ENCODE measurements at regions not wholly inside any gene's neighbourhood (a gene's known extent, or its start where the extent isn't known, plus 50 kb on each side); places are given as distances from the start of the nearest gene placed in this dataset.

DNA sequence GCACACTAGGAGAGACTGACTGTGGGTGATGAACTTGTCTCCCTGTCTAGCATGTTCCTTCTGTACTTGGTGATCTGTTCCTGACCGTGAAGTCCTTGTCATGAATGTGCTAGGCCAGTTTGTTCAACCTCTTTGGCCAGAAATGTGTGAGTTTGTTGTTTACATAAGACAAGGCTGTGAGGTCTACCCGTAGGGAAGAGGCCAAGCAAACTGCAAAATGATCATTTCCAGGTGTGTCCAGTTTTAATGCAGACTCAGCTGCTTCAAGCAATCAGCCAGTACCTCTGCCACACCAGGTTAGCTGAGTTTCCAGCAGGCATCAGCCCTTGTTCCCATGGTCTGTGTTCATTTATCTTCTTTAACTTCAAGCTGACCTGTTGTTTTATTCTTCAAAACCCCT lies 440.2 kb downstream of the FUT8 start:
- H3K27me3 ChIP-seq = no peaks in the 10 kb centered on the region
- H3K4me3 ChIP-seq = no peak overlapping the region
- no peaks in the 10 kb centered on the region for H3K36me3 ChIP-seq (ENCODE audit: low read depth, missing control alignments)
- 27 to 41% methylated on average over 2 of the region's 2 CpGs for WGBS, 2 donors
- DNase-seq = no peak
- H3K4me1 ChIP-seq = no peaks in the 10 kb centered on the region
- TF ChIP-seq POLR2A (IDR thresholded peaks at IDR 0.05) = no peak
- TF ChIP-seq, protein P1, sequence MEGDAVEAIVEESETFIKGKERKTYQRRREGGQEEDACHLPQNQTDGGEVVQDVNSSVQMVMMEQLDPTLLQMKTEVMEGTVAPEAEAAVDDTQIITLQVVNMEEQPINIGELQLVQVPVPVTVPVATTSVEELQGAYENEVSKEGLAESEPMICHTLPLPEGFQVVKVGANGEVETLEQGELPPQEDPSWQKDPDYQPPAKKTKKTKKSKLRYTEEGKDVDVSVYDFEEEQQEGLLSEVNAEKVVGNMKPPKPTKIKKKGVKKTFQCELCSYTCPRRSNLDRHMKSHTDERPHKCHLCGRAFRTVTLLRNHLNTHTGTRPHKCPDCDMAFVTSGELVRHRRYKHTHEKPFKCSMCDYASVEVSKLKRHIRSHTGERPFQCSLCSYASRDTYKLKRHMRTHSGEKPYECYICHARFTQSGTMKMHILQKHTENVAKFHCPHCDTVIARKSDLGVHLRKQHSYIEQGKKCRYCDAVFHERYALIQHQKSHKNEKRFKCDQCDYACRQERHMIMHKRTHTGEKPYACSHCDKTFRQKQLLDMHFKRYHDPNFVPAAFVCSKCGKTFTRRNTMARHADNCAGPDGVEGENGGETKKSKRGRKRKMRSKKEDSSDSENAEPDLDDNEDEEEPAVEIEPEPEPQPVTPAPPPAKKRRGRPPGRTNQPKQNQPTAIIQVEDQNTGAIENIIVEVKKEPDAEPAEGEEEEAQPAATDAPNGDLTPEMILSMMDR (IDR thresholded peaks at IDR 0.05) = no peak
- H3K27ac ChIP-seq = no peak overlapping the region
- intact Hi-C loops (cut with DNase I; ENCODE audit: low total_unique reads) = no loop called here
- H3K9me3 ChIP-seq = no peaks in the 10 kb centered on the region

DNA sequence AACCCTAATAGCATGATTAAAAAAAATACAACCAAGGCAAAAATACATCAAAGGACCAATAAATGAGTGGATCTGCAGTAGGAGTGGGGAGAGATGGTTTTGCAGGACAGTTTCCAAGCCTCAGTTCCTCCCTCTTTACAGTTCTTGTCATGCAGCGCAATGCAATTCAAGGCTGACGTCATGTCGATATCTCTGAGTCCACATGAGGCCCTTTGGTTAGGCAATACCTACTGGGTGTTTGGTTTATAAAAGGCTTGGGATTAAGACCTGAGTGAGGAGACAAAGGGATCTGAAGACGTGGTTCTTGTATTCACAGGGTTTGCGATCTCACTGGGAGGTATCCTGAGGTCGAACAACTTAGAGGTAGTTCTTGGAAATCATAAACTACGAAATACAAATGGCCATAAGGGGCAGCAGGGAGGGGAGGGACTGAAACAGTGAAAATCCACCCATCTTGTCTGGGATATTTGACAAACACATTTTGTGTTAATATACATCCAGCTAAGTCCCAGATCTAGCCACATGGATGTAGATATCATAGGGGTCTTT lies 441.0 kb downstream of the FUT8 start:
- Histone ChIP-seq H3K9me3 (no peaks in the 10 kb centered on the region), H3K4me3 (no peak overlapping the region), H3K27ac (no peak overlapping the region), H3K36me3 (ENCODE audit: low read depth, missing control alignments) (no peaks in the 10 kb centered on the region), H3K27me3 (no peaks in the 10 kb centered on the region), H3K4me1 (no peaks in the 10 kb centered on the region)
- DNase-seq = no peak
- intact Hi-C loops (cut with DNase I; ENCODE audit: low total_unique reads) = no loop called here
- TF ChIP-seq, protein P1 (IDR thresholded peaks at IDR 0.05) = no peak
- TF ChIP-seq POLR2A (IDR thresholded peaks at IDR 0.05) = no peak
- WGBS, 2 donors = 91% methylated on average over 7 of the region's 7 CpGs

DNA sequence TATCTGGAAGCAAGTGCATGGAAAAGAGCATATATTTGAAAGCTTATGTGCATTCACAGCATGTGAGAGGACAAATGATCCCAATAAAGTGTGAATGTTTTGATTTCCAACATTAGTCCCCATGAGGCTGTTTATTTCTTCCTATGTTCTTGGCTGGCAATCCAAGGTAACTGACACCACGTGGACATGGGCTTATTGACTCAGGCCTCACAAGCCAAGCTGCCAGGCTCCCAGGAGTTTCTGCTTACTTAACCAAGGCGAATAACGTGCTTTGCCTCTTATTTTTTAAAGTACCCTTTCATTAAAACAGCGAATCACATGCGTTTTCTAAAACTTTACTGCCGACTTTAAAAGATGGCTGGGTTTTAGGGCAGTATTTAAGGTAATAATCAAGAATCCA lies 441.7 kb downstream of the FUT8 start:
- H3K36me3 ChIP-seq (ENCODE audit: low read depth, missing control alignments) = no peaks in the 10 kb centered on the region
- intact Hi-C loops (cut with DNase I; ENCODE audit: low total_unique reads) = no loop called here
- no peaks in the 10 kb centered on the region for H3K27me3 ChIP-seq
- 80 to 84% methylated on average over 6 of the region's 6 CpGs for WGBS, 2 donors
- no peak for DNase-seq
- no peak overlapping the region for H3K4me3 ChIP-seq
- H3K9me3 ChIP-seq = no peaks in the 10 kb centered on the region
- H3K4me1 ChIP-seq = no peaks in the 10 kb centered on the region
- no peak overlapping the region for H3K27ac ChIP-seq
- TF ChIP-seq, protein P1 (IDR thresholded peaks at IDR 0.05) = no peak
- no peak for TF ChIP-seq POLR2A (IDR thresholded peaks at IDR 0.05)

DNA sequence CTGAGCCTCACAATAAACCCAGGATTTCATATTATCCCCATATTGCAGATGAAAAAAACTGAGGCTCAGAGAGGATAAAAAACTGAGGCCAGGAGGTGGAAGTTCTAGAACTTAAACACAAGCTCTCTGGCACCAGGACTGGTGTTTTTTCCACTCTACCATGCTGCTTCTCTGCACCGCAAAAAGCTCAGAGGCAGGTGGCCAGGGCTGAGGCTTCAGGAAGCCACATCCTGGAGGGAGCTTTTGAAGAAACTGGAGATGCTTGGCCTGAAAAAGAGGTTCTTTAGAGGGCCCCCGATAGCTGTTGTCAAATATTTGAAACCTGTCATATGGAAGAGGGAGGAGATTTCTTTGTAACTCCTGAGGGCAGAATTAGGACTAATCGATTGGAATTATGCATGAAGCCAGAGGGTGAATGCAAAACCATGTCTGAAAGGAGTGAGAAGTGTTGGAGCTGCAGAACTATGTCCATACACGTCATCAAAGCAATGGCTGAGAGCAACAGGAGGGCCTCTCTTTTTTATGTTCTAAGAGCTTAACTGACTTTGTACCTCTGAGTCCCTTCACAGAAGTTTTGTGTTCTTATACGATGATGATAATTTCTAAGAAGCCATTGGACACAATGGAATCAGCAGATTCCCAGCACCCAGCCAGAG lies 448.6 kb downstream of the FUT8 start:
- H3K27me3 ChIP-seq = no peaks in the 10 kb centered on the region
- no peak for DNase-seq
- TF ChIP-seq, protein P1 (IDR thresholded peaks at IDR 0.05) = no peak
- TF ChIP-seq POLR2A (IDR thresholded peaks at IDR 0.05) = no peak
- H3K4me1 ChIP-seq = no peaks in the 10 kb centered on the region
- H3K4me3 ChIP-seq = no peak overlapping the region
- no peak overlapping the region for H3K27ac ChIP-seq
- WGBS, 2 donors = 86 to 92% methylated on average over 5 of the region's 5 CpGs
- intact Hi-C loops (cut with DNase I; ENCODE audit: low total_unique reads) = no loop called here
- no peaks in the 10 kb centered on the region for H3K36me3 ChIP-seq (ENCODE audit: low read depth, missing control alignments)
- H3K9me3 ChIP-seq = no peaks in the 10 kb centered on the region

DNA sequence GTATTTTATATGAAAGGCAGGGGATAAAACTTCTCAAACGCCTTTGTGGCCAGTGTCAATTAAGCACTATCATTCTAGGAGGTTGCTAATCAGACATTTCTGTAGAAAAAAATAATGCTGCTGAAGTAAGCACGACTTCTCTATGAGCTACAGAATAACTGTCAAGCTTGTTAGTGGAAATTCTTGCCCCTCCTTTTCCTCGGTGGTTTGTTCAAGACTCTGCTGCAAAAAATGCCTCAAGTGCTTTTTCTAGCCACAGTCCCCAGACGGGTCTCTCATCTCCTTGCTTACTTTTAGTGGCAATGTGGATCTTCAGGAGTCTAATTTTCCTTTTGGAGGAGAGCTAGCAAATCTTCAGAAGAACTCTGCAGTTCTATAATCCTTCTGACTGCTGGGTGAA lies 452.0 kb downstream of the FUT8 start:
- Histone ChIP-seq H3K4me1 (no peaks in the 10 kb centered on the region), H3K36me3 (ENCODE audit: low read depth, missing control alignments) (no peaks in the 10 kb centered on the region), H3K27me3 (no peaks in the 10 kb centered on the region), H3K9me3 (no peaks in the 10 kb centered on the region), H3K4me3 (no peak overlapping the region), H3K27ac (no peak overlapping the region)
- DNase-seq = no peak
- WGBS, 2 donors = 46 to 56% methylated on average over 4 of the region's 4 CpGs
- no peak for TF ChIP-seq POLR2A (IDR thresholded peaks at IDR 0.05)
- TF ChIP-seq, protein P1 (IDR thresholded peaks at IDR 0.05) = no peak
- intact Hi-C loops (cut with DNase I; ENCODE audit: low total_unique reads) = no loop called here
